Naive B cell (primary cell): ENCODE measurements at regions not wholly inside any gene's neighbourhood (a gene's known extent, or its start where the extent isn't known, plus 50 kb on each side); places are given as distances from the start of the nearest gene placed in this dataset.

Experiments used
- ATAC-seq, 2 donors: fragments of 150-1000 bp; cut with Tn5 transposase; 2 replicates each; pipeline ENCODE4 v1.10.0; 2021; ENCODE audit warnings: low read depth in 2 of 2, mild to moderate bottlenecking in 2 of 2, moderate library complexity in 2 of 2
- DNase-seq: peaks from one replicate; pipeline ENCODE4 v3.0.0; 2022
- H3K27ac Mint-ChIP-seq, 6 donors: one replicate each; pipeline ENCODE4 v1.8.0; 2020 to 2022; ENCODE audit warnings: mild to moderate bottlenecking in 6 of 6, mixed read lengths in 6 of 6, moderate library complexity in 5 of 6, inconsistent platforms in 2 of 6
- H3K27me3 Mint-ChIP-seq, 3 donors: one replicate each; pipeline ENCODE4 v1.8.0; 2021 to 2022; ENCODE audit warnings: mixed read lengths in 3 of 3, mild to moderate bottlenecking in 1 of 3
- H3K36me3 Mint-ChIP-seq, 2 donors: one replicate each; pipeline ENCODE4 v1.8.0; 2020 to 2022; ENCODE audit warnings: mixed read lengths in 2 of 2, inconsistent platforms in 1 of 2, mild to moderate bottlenecking in 1 of 2
- H3K4me1 Mint-ChIP-seq, 3 donors: one replicate each; pipeline ENCODE4 v1.8.0; 2020 to 2022; ENCODE audit warnings: mixed read lengths in 3 of 3, inconsistent platforms in 1 of 3, mild to moderate bottlenecking in 1 of 3, moderate library complexity in 1 of 3
- H3K4me3 Mint-ChIP-seq, 8 donors: one replicate each; pipeline ENCODE4 v1.8.0; 2020 to 2022; ENCODE audit warnings: mild to moderate bottlenecking in 8 of 8, mixed read lengths in 8 of 8, moderate library complexity in 8 of 8, inconsistent platforms in 2 of 8
- H3K9me3 Mint-ChIP-seq, 7 donors: one replicate each; pipeline ENCODE4 v1.8.0; 2020 to 2022; ENCODE audit warnings: mixed read lengths in 7 of 7, mild to moderate bottlenecking in 5 of 7, inconsistent platforms in 2 of 7, moderate library complexity in 1 of 7

- peaks cover 0 to 11% (median 5%) of the 10 kb centered on the region in 7 donors for H3K9me3 Mint-ChIP-seq
- ATAC-seq (no peak), DNase-seq (no peak)
- no peaks in the 10 kb centered on the region for H3K36me3 Mint-ChIP-seq
- H3K27me3 Mint-ChIP-seq = no peaks in the 10 kb centered on the region
- no peak overlapping the region for H3K4me3 Mint-ChIP-seq
- H3K4me1 Mint-ChIP-seq = no peaks in the 10 kb centered on the region
- no peak overlapping the region for H3K27ac Mint-ChIP-seq
Measured at GRCh38 chr13:86653009-86653408, 853.8 kb upstream of the SLITRK6 start.

GRCh38 chr13:86655561-86655960, 856.3 kb upstream of the SLITRK6 start:
- ATAC-seq (no peak), DNase-seq (no peak)
- H3K4me1 Mint-ChIP-seq = no peaks in the 10 kb centered on the region
- no peaks in the 10 kb centered on the region for H3K36me3 Mint-ChIP-seq
- no peak overlapping the region for H3K27ac Mint-ChIP-seq
- no peaks in the 10 kb centered on the region for H3K27me3 Mint-ChIP-seq
- no peak overlapping the region for H3K4me3 Mint-ChIP-seq
- peaks cover 0 to 14% (median 0%) of the 10 kb centered on the region in 7 donors for H3K9me3 Mint-ChIP-seq

- H3K4me3 Mint-ChIP-seq = no peak overlapping the region
- ATAC-seq (no peak), DNase-seq (no peak)
- no peaks in the 10 kb centered on the region for H3K27me3 Mint-ChIP-seq
- H3K4me1 Mint-ChIP-seq = no peaks in the 10 kb centered on the region
- no peaks in the 10 kb centered on the region for H3K36me3 Mint-ChIP-seq
- no peak overlapping the region for H3K27ac Mint-ChIP-seq
- peaks cover 4 to 18% (median 8%) of the 10 kb centered on the region in 7 donors for H3K9me3 Mint-ChIP-seq
Measured at GRCh38 chr13:86660090-86660489, 860.9 kb upstream of the SLITRK6 start.

- Mint-ChIP-seq H3K36me3 (no peaks in the 10 kb centered on the region), H3K27me3 (no peaks in the 10 kb centered on the region), H3K9me3 (peaks cover 4 to 28% (median 11%) of the 10 kb centered on the region in 7 donors), H3K4me3 (no peak overlapping the region), H3K27ac (no peak overlapping the region), H3K4me1 (no peaks in the 10 kb centered on the region)
- ATAC-seq (no peak), DNase-seq (no peak)
Measured at GRCh38 chr13:86665842-86666241, 866.6 kb upstream of the SLITRK6 start.

- Mint-ChIP-seq H3K4me1 (no peaks in the 10 kb centered on the region), H3K27me3 (no peaks in the 10 kb centered on the region), H3K4me3 (no peak overlapping the region), H3K27ac (no peak overlapping the region), H3K9me3 (peaks cover 0 to 14% (median 3%) of the 10 kb centered on the region in 7 donors), H3K36me3 (no peaks in the 10 kb centered on the region)
- ATAC-seq (no peak), DNase-seq (no peak)
Measured at GRCh38 chr13:86673931-86674431, 874.8 kb upstream of the SLITRK6 start.

- Mint-ChIP-seq H3K27me3 (no peaks in the 10 kb centered on the region), H3K9me3 (peaks cover 0 to 14% (median 5%) of the 10 kb centered on the region in 7 donors), H3K4me1 (peaks cover 0 to 5% (median 0%) of the 10 kb centered on the region in 3 donors), H3K27ac (no peak overlapping the region), H3K4me3 (no peak overlapping the region), H3K36me3 (no peaks in the 10 kb centered on the region)
- DNase-seq (no peak), ATAC-seq (no peak)
Measured at GRCh38 chr13:86681223-86681622, 882.0 kb upstream of the SLITRK6 start.

GRCh38 chr13:86684402-86684801, 885.2 kb upstream of the SLITRK6 start:
- DNase-seq (no peak), ATAC-seq (no peak)
- no peak overlapping the region for H3K27ac Mint-ChIP-seq
- peaks cover 0 to 5% (median 0%) of the 10 kb centered on the region in 3 donors for H3K4me1 Mint-ChIP-seq
- no peak overlapping the region for H3K4me3 Mint-ChIP-seq
- H3K27me3 Mint-ChIP-seq = no peaks in the 10 kb centered on the region
- H3K36me3 Mint-ChIP-seq = no peaks in the 10 kb centered on the region
- H3K9me3 Mint-ChIP-seq = peaks cover 0 to 14% (median 5%) of the 10 kb centered on the region in 7 donors

GRCh38 chr13:86689911-86690310, 890.7 kb upstream of the SLITRK6 start:
- Mint-ChIP-seq H3K4me3 (no peak overlapping the region), H3K4me1 (no peaks in the 10 kb centered on the region), H3K36me3 (no peaks in the 10 kb centered on the region), H3K9me3 (peaks cover 0 to 13% (median 2%) of the 10 kb centered on the region in 7 donors), H3K27me3 (no peaks in the 10 kb centered on the region), H3K27ac (no peak overlapping the region)
- ATAC-seq (no peak), DNase-seq (no peak)

- Mint-ChIP-seq H3K27me3 (no peaks in the 10 kb centered on the region), H3K27ac (no peak overlapping the region), H3K9me3 (peaks cover 0 to 19% (median 8%) of the 10 kb centered on the region in 7 donors), H3K4me3 (no peak overlapping the region), H3K4me1 (no peaks in the 10 kb centered on the region), H3K36me3 (no peaks in the 10 kb centered on the region)
- no peak for ATAC-seq
- no peak for DNase-seq
Measured at GRCh38 chr13:86692291-86692690, 893.1 kb upstream of the SLITRK6 start.

GRCh38 chr13:86710013-86710412, 910.8 kb upstream of the SLITRK6 start:
- peaks cover 0 to 12% (median 1%) of the 10 kb centered on the region in 7 donors for H3K9me3 Mint-ChIP-seq
- no peak overlapping the region for H3K27ac Mint-ChIP-seq
- H3K36me3 Mint-ChIP-seq = no peaks in the 10 kb centered on the region
- no peak for DNase-seq
- H3K4me1 Mint-ChIP-seq = no peaks in the 10 kb centered on the region
- no peaks in the 10 kb centered on the region for H3K27me3 Mint-ChIP-seq
- no peak overlapping the region for H3K4me3 Mint-ChIP-seq
- no peak for ATAC-seq

GRCh38 chr13:86710896-86711295, 911.7 kb upstream of the SLITRK6 start:
- no peaks in the 10 kb centered on the region for H3K4me1 Mint-ChIP-seq

GRCh38 chr13:86714495-86714894, 915.3 kb upstream of the SLITRK6 start:
- DNase-seq (no peak), ATAC-seq (no peak)
- no peak overlapping the region for H3K4me3 Mint-ChIP-seq
- H3K9me3 Mint-ChIP-seq = peaks cover 0 to 8% (median 4%) of the 10 kb centered on the region in 7 donors
- no peaks in the 10 kb centered on the region for H3K4me1 Mint-ChIP-seq
- no peaks in the 10 kb centered on the region for H3K27me3 Mint-ChIP-seq
- H3K27ac Mint-ChIP-seq = no peak overlapping the region
- no peaks in the 10 kb centered on the region for H3K36me3 Mint-ChIP-seq

More at GRCh38 chr13:86710896-86711295, 911.7 kb upstream of the SLITRK6 start:
- Mint-ChIP-seq H3K4me3 (no peak overlapping the region), H3K27ac (no peak overlapping the region), H3K27me3 (no peaks in the 10 kb centered on the region), H3K9me3 (peaks cover 0 to 8% (median 2%) of the 10 kb centered on the region in 7 donors), H3K36me3 (no peaks in the 10 kb centered on the region)
- ATAC-seq = no peak
- no peak for DNase-seq

GRCh38 chr13:86725105-86725504, 925.9 kb upstream of the SLITRK6 start:
- Mint-ChIP-seq H3K27me3 (no peaks in the 10 kb centered on the region), H3K4me1 (no peaks in the 10 kb centered on the region), H3K9me3 (peaks cover 2 to 6% (median 4%) of the 10 kb centered on the region in 7 donors), H3K4me3 (no peak overlapping the region), H3K36me3 (no peaks in the 10 kb centered on the region), H3K27ac (no peak overlapping the region)
- DNase-seq (no peak), ATAC-seq (no peak)

- ATAC-seq (no peak), DNase-seq (no peak)
- Mint-ChIP-seq H3K27me3 (no peaks in the 10 kb centered on the region), H3K4me1 (no peaks in the 10 kb centered on the region), H3K27ac (no peak overlapping the region), H3K9me3 (peaks cover 4 to 10% (median 7%) of the 10 kb centered on the region in 7 donors), H3K36me3 (no peaks in the 10 kb centered on the region), H3K4me3 (no peak overlapping the region)
Measured at GRCh38 chr13:86729206-86729605, 930.0 kb upstream of the SLITRK6 start.

- DNase-seq = no peak
- Mint-ChIP-seq H3K4me1 (no peaks in the 10 kb centered on the region), H3K9me3 (peaks cover 7 to 23% (median 9%) of the 10 kb centered on the region in 7 donors), H3K27ac (no peak overlapping the region), H3K27me3 (no peaks in the 10 kb centered on the region), H3K4me3 (no peak overlapping the region), H3K36me3 (no peaks in the 10 kb centered on the region)
- ATAC-seq = no peak
Measured at GRCh38 chr13:86731987-86732386, 932.8 kb upstream of the SLITRK6 start.
